Gastroesophageal sphincter (tissue), 3 donors: ENCODE measurements at regions not wholly inside any gene's neighbourhood (a gene's known extent, or its start where the extent isn't known, plus 50 kb on each side); places are given as distances from the start of the nearest gene placed in this dataset.

ENCODE experiments used
- POLR2A ChIP-seq, 2 donors: fragments of 450-650 bp; IDR thresholded peaks; one replicate each; pipeline ENCODE4 v1.6.1; 2017; ENCODE audit warnings: antibody characterized with exemption in 2 of 2, mild to moderate bottlenecking in 2 of 2, moderate library complexity in 1 of 2
- TF ChIP-seq, protein P1 (sequence below), 4 experiments: fragments of 200-600 bp in 2 of 4; fragments of 450-650 bp in 2 of 4; sonication (generic) in 1 of 4; IDR thresholded peaks; one replicate each; pipeline ENCODE4 v1.5.1; 2017 to 2019; ENCODE audit warnings: antibody characterized with exemption in 4 of 4, mild to moderate bottlenecking in 2 of 4, moderate library complexity in 2 of 4

DNA sequence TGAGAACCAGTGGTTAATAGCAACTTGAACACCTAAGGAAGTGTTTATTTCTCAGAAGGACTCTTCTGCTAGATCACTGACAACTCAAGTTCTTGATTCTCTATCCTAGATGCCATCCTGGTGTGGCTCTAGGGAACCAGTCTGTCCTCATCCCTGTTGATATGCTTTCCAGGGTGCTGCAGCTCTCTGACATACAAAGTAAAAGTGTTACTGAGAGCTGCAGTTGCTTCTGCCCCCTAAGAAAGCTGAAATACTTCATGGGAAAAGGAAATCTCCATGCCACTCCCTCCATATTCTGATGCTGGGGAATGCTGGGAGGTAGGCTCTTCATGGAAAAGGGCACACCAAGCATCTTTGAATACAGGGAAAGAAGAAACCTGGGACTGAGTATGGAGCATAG is 168.1 kb downstream of the KLF6 start:
- TF ChIP-seq, protein P1, sequence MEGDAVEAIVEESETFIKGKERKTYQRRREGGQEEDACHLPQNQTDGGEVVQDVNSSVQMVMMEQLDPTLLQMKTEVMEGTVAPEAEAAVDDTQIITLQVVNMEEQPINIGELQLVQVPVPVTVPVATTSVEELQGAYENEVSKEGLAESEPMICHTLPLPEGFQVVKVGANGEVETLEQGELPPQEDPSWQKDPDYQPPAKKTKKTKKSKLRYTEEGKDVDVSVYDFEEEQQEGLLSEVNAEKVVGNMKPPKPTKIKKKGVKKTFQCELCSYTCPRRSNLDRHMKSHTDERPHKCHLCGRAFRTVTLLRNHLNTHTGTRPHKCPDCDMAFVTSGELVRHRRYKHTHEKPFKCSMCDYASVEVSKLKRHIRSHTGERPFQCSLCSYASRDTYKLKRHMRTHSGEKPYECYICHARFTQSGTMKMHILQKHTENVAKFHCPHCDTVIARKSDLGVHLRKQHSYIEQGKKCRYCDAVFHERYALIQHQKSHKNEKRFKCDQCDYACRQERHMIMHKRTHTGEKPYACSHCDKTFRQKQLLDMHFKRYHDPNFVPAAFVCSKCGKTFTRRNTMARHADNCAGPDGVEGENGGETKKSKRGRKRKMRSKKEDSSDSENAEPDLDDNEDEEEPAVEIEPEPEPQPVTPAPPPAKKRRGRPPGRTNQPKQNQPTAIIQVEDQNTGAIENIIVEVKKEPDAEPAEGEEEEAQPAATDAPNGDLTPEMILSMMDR (IDR thresholded peaks at IDR 0.05), result no peak
- no peak for TF ChIP-seq POLR2A (IDR thresholded peaks at IDR 0.05)
